ENCODE measurements at regions not wholly inside any gene's neighbourhood (a gene's known extent, or its start where the extent isn't known, plus 50 kb on each side); places are given as distances from the start of the nearest gene placed in this dataset.

DNA sequence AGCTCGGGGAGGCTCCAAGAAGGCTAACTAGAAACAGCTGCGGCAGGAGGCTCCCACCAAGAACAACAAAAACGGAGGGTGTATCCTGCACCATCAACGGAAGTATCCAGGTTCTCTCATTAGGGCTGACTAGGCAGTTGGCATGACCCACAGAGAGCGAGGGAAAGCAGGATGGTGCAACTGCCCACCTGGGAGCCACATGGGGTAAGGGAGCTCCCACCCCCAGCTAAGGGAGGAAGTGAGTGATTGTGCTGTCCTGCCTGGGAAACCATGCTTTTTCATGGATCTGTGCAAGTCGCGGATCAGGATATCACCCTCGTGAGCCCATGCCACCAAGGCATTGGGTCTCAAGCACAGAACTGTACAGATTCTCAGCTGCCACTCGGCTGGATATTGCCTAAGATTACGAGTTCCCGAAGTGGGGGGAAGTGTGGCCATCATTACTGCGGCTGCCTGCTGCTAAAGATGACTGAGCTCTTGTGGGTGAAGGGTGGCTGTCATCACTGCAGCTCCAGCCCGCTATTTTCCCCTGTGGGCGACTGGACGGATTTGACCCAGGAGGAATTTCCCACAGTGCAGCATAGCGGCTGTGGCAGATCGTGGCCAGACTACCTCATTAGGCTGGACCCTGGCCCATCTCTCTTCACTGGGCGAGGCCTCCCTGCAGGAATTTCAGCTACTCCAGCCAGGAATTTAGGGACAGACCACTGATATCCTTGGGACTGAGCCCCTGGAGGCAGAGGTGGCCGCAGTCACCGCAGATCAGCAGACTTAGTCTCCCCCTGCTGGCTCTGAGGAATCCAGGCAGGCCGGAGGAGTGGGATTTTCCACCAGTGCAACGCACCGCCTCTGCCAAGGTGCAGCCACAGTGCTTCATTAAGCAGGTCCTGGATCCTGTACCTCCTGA is 515.7 kb downstream of the FRK start (continued):
- TF ChIP-seq ZNF891 (CRISPR knock-in tag; IDR thresholded peaks at IDR 0.05) (0 out of 2 replicates have a peak, but pooled peaks have one; percentile 14), ZNF501 (CRISPR knock-in tag; IDR thresholded peaks at IDR 0.05) (peak; percentile 62; the same call in 1 of the 2 replicates), FOXK2 (IDR thresholded peaks at IDR 0.05) (no peak), HHEX (CRISPR knock-in tag; IDR thresholded peaks at IDR 0.05) (no peak), HES4 (CRISPR knock-in tag; IDR thresholded peaks at IDR 0.05; ENCODE audit: borderline replicate concordance) (no peak), ZBTB1 (CRISPR knock-in tag; IDR thresholded peaks at IDR 0.05; ENCODE audit: borderline replicate concordance) (no peak), ZNF430 (CRISPR knock-in tag; IDR thresholded peaks at IDR 0.05) (no peak), ZNF614 (CRISPR knock-in tag; IDR thresholded peaks at IDR 0.05; ENCODE audit: borderline replicate concordance) (no peak), REPIN1 (CRISPR knock-in tag; IDR thresholded peaks at IDR 0.05; ENCODE audit: borderline replicate concordance, low read depth) (0 out of 2 replicates have a peak, but pooled peaks have one; percentile 36), SIX4 (CRISPR knock-in tag; IDR thresholded peaks at IDR 0.05) (no peak), ZNF263 (CRISPR knock-in tag; IDR thresholded peaks at IDR 0.05) (no peak), NFE2L1 (CRISPR knock-in tag; IDR thresholded peaks at IDR 0.05; ENCODE audit: borderline replicate concordance) (no peak), SSRP1 (CRISPR knock-in tag; IDR thresholded peaks at IDR 0.05) (no peak), ZNF850 (CRISPR knock-in tag; conservative IDR thresholded peaks at IDR 0.05) (no peak), XRCC5 (optimal IDR thresholded peaks at IDR 0.05; ENCODE audit: low read length) (peak; percentile 68), TBP (CRISPR knock-in tag; IDR thresholded peaks at IDR 0.05) (no peak), SMC3 (IDR thresholded peaks at IDR 0.05; ENCODE audit: low read length) (peak; percentile 37), SP2 (CRISPR knock-in tag; IDR thresholded peaks at IDR 0.05) (peak; percentile 30; the same call in 1 of the 2 replicates), ZNF556 (CRISPR knock-in tag; IDR thresholded peaks at IDR 0.05; ENCODE audit: borderline replicate concordance) (no peak)
- TF ChIP-seq, protein P1, sequence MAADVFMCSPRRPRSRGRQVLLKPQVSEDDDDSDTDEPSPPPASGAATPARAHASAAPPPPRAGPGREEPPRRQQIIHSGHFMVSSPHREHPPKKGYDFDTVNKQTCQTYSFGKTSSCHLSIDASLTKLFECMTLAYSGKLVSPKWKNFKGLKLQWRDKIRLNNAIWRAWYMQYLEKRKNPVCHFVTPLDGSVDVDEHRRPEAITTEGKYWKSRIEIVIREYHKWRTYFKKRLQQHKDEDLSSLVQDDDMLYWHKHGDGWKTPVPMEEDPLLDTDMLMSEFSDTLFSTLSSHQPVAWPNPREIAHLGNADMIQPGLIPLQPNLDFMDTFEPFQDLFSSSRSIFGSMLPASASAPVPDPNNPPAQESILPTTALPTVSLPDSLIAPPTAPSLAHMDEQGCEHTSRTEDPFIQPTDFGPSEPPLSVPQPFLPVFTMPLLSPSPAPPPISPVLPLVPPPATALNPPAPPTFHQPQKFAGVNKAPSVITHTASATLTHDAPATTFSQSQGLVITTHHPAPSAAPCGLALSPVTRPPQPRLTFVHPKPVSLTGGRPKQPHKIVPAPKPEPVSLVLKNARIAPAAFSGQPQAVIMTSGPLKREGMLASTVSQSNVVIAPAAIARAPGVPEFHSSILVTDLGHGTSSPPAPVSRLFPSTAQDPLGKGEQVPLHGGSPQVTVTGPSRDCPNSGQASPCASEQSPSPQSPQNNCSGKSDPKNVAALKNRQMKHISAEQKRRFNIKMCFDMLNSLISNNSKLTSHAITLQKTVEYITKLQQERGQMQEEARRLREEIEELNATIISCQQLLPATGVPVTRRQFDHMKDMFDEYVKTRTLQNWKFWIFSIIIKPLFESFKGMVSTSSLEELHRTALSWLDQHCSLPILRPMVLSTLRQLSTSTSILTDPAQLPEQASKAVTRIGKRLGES (CRISPR knock-in tag; IDR thresholded peaks at IDR 0.05; ENCODE audit: borderline replicate concordance), result no peak
- TF ChIP-seq, protein P2, sequence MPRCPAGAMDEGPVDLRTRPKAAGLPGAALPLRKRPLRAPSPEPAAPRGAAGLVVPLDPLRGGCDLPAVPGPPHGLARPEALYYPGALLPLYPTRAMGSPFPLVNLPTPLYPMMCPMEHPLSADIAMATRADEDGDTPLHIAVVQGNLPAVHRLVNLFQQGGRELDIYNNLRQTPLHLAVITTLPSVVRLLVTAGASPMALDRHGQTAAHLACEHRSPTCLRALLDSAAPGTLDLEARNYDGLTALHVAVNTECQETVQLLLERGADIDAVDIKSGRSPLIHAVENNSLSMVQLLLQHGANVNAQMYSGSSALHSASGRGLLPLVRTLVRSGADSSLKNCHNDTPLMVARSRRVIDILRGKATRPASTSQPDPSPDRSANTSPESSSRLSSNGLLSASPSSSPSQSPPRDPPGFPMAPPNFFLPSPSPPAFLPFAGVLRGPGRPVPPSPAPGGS (CRISPR knock-in tag; IDR thresholded peaks at IDR 0.05), result no peak
- TF ChIP-seq, protein P3, sequence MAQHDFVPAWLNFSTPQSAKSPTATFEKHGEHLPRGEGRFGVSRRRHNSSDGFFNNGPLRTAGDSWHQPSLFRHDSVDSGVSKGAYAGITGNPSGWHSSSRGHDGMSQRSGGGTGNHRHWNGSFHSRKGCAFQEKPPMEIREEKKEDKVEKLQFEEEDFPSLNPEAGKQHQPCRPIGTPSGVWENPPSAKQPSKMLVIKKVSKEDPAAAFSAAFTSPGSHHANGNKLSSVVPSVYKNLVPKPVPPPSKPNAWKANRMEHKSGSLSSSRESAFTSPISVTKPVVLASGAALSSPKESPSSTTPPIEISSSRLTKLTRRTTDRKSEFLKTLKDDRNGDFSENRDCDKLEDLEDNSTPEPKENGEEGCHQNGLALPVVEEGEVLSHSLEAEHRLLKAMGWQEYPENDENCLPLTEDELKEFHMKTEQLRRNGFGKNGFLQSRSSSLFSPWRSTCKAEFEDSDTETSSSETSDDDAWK (CRISPR knock-in tag; IDR thresholded peaks at IDR 0.05), result no peak
- TF ChIP-seq, protein P4, sequence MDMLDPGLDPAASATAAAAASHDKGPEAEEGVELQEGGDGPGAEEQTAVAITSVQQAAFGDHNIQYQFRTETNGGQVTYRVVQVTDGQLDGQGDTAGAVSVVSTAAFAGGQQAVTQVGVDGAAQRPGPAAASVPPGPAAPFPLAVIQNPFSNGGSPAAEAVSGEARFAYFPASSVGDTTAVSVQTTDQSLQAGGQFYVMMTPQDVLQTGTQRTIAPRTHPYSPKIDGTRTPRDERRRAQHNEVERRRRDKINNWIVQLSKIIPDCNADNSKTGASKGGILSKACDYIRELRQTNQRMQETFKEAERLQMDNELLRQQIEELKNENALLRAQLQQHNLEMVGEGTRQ (IDR thresholded peaks at IDR 0.05; ENCODE audit: low read depth, low read length), result no peak
- TF ChIP-seq, protein P4 (CRISPR knock-in tag; IDR thresholded peaks at IDR 0.05; ENCODE audit: borderline replicate concordance), result no peak

Data from HepG2 (cell line).